IMR-90 (cell line): ENCODE measurements at regions not wholly inside any gene's neighbourhood (a gene's known extent, or its start where the extent isn't known, plus 50 kb on each side); places are given as distances from the start of the nearest gene placed in this dataset.

Source experiments
- ATAC-seq: fragments of 200-7000 bp; cut with Tn5 transposase; 2 replicates; pipeline ENCODE4 v1.9.1; 2020; ENCODE audit warnings: low read depth, mild to moderate bottlenecking, moderate library complexity
- BruUV-seq: library from RNA; stranded (reverse); fragments of 400-500 nt; replicated peaks from 2 replicates; lab custom pipeline; 2021; lab: Mats Ljungman, UMichigan
- CTCF ChIA-PET: fragments of 300-600 bp; formaldehyde crosslinking; extraction: SDS; loops from one replicate; lab custom pipeline; 2021; ENCODE audit warnings: antibody characterized with exemption; lab: Yijun Ruan, JAX
- POLR2A ChIA-PET: fragments of 300-600 bp; sonication (Branson Sonifier 250); formaldehyde crosslinking; loops from one replicate; lab custom pipeline; 2022; ENCODE audit warnings: antibody characterized with exemption; ENCODE audit not compliant: unreplicated experiment; lab: Charles Lee
- DNase-seq: peaks from one replicate; pipeline ENCODE4 v3.0.0; 2013
- H2AFZ ChIP-seq: replicated peaks from 2 replicates; pipeline ENCODE3; 2013; ENCODE audit warnings: low read length, mild to moderate bottlenecking; ENCODE audit not compliant: poor library complexity
- H2AK5ac ChIP-seq: 2 replicates; pipeline ENCODE4 v1.6.1; 2013; ENCODE audit warnings: low read depth, low read length, inconsistent platforms
- H2AK9ac ChIP-seq: replicated peaks from 2 replicates; pipeline ENCODE3; 2013; ENCODE audit warnings: mild to moderate bottlenecking, low read depth, low read length, moderate library complexity; ENCODE audit not compliant: poor library complexity
- H2BK120ac ChIP-seq: 2 replicates; pipeline ENCODE4 v1.6.1; 2013; ENCODE audit warnings: low read depth, low read length, inconsistent platforms
- H2BK15ac ChIP-seq: 3 replicates; pipeline ENCODE4 v1.6.1; 2013; ENCODE audit warnings: low read depth, low read length, inconsistent platforms
- H2BK20ac ChIP-seq: 2 replicates; pipeline ENCODE4 v1.6.1; 2013; ENCODE audit warnings: low read depth, mild to moderate bottlenecking, inconsistent platforms, low read length, moderate library complexity
- H2BK5ac ChIP-seq: 2 replicates; pipeline ENCODE4 v1.6.1; 2013; ENCODE audit warnings: mild to moderate bottlenecking, low read depth, low read length, inconsistent platforms; ENCODE audit not compliant: poor library complexity, severe bottlenecking
- H3K14ac ChIP-seq: replicated peaks from 2 replicates; pipeline ENCODE4 v1.6.1; 2013; ENCODE audit warnings: low read depth, low read length, inconsistent platforms
- H3K18ac ChIP-seq: 2 replicates; pipeline ENCODE4 v1.6.1; 2013; ENCODE audit warnings: low read depth, low read length, control low read depth
- H3K23ac ChIP-seq: 2 replicates; pipeline ENCODE4 v1.6.1; 2013; ENCODE audit warnings: low read depth, low read length, inconsistent platforms
- H3K27ac ChIP-seq: 2 replicates; pipeline ENCODE4 v1.5.1; 2013; ENCODE audit warnings: mild to moderate bottlenecking, control low read depth, low read length; ENCODE audit not compliant: insufficient read depth
- H3K27me3 ChIP-seq: 2 replicates; pipeline ENCODE4 v1.6.1; 2013; ENCODE audit warnings: low read length; ENCODE audit not compliant: control insufficient read depth, insufficient read depth
- H3K36me3 ChIP-seq: 2 replicates; pipeline ENCODE4 v1.6.1; 2013; ENCODE audit warnings: low read length, mixed read lengths; ENCODE audit not compliant: control insufficient read depth, insufficient read depth
- H3K4ac ChIP-seq: 2 replicates; pipeline ENCODE4 v1.6.1; 2013; ENCODE audit warnings: low read depth, low read length, inconsistent platforms
- H3K4me1 ChIP-seq: 2 replicates; pipeline ENCODE4 v1.6.1; 2013; ENCODE audit warnings: low read length, mixed read lengths; ENCODE audit not compliant: control insufficient read depth, insufficient read depth
- H3K4me2 ChIP-seq: 2 replicates; pipeline ENCODE4 v1.6.1; 2013; ENCODE audit warnings: low read depth, mild to moderate bottlenecking, control low read depth, low read length, moderate library complexity
- H3K4me3 ChIP-seq: 2 replicates; pipeline ENCODE4 v1.5.1; 2013; ENCODE audit warnings: low read depth, mild to moderate bottlenecking, control low read depth, low read length, moderate library complexity; ENCODE audit not compliant: insufficient read depth
- H3K56ac ChIP-seq: 2 replicates; pipeline ENCODE4 v1.6.1; 2013; ENCODE audit warnings: low read length, inconsistent platforms; ENCODE audit not compliant: insufficient read depth; ENCODE audit errors: extremely low read depth
- H3K79me1 ChIP-seq, 2 experiments: 2 replicates each; pipeline ENCODE4 v1.6.1; 2013; ENCODE audit warnings: low read length in 2 of 2, inconsistent platforms in 1 of 2, low read depth in 1 of 2
- H3K9ac ChIP-seq: 2 replicates; pipeline ENCODE4 v1.6.1; 2013; ENCODE audit warnings: low read depth, low read length, control low read depth
- H3K9me1 ChIP-seq: 2 replicates; pipeline ENCODE4 v1.6.1; 2013; ENCODE audit warnings: low read length, inconsistent platforms; ENCODE audit not compliant: insufficient read depth
- H3K9me3 ChIP-seq: 2 replicates; pipeline ENCODE4 v1.6.1; 2013; ENCODE audit warnings: low read length; ENCODE audit not compliant: control insufficient read depth, insufficient read depth
- H4K20me1 ChIP-seq: 2 replicates; pipeline ENCODE4 v1.6.1; 2013; ENCODE audit warnings: low read length, inconsistent platforms; ENCODE audit not compliant: insufficient read depth
- H4K5ac ChIP-seq: 2 replicates; pipeline ENCODE4 v1.6.1; 2013; ENCODE audit warnings: mild to moderate bottlenecking, low read depth, low read length, control low read depth
- H4K8ac ChIP-seq, 2 experiments: 2 replicates each; pipeline ENCODE4 v1.6.1; 2013; ENCODE audit warnings: low read depth in 2 of 2, low read length in 2 of 2, control low read depth in 1 of 2, inconsistent platforms in 1 of 2
- H4K91ac ChIP-seq: 2 replicates; pipeline ENCODE4 v1.6.1; 2013; ENCODE audit warnings: low read depth, low read length, inconsistent platforms; ENCODE audit not compliant: insufficient read depth
- BHLHE40 ChIP-seq: fragments of 150-350 bp; IDR thresholded peaks from 2 replicates; pipeline ENCODE4 v1.6.1; 2016; ENCODE audit warnings: mild to moderate bottlenecking, low read depth, low read length
- CEBPB ChIP-seq: IDR thresholded peaks from 2 replicates; pipeline ENCODE4 v1.6.1; 2012; ENCODE audit warnings: low read depth, low read length, improper control_type of control experiment
- CTCF ChIP-seq: conservative IDR thresholded peaks from 2 replicates; pipeline ENCODE4 v1.5.1; 2012; ENCODE audit warnings: mild to moderate bottlenecking, low read depth, low read length, improper control_type of control experiment
- ELK1 ChIP-seq: fragments of 150-350 bp; IDR thresholded peaks from 2 replicates; pipeline ENCODE4 v1.6.1; 2016; ENCODE audit warnings: low read depth, mild to moderate bottlenecking, low read length, moderate library complexity, borderline replicate concordance
- FOS ChIP-seq: fragments of 150-350 bp; IDR thresholded peaks from 2 replicates; pipeline ENCODE4 v1.6.1; 2016; ENCODE audit warnings: low read depth, low read length
- MAFK ChIP-seq: IDR thresholded peaks from 2 replicates; pipeline ENCODE4 v1.6.1; 2012; ENCODE audit warnings: low read depth, low read length, improper control_type of control experiment
- MAZ ChIP-seq: IDR thresholded peaks from 2 replicates; pipeline ENCODE4 v1.6.1; 2012; ENCODE audit warnings: low read depth, mild to moderate bottlenecking, low read length, improper control_type of control experiment, moderate library complexity, borderline replicate concordance
- NFE2L2 ChIP-seq: fragments of 150-350 bp; IDR thresholded peaks from 2 replicates; pipeline ENCODE4 v1.6.1; 2016; ENCODE audit warnings: low read depth, mild to moderate bottlenecking, low read length
- POLR2A ChIP-seq: IDR thresholded peaks from 2 replicates; pipeline ENCODE4 v1.6.1; 2012; ENCODE audit warnings: mild to moderate bottlenecking, low read depth, low read length
- RAD21 ChIP-seq: IDR thresholded peaks from 2 replicates; pipeline ENCODE4 v1.6.1; 2012; ENCODE audit warnings: low read length, improper control_type of control experiment
- RFX5 ChIP-seq: IDR thresholded peaks from 2 replicates; pipeline ENCODE4 v1.8.0; 2012; ENCODE audit warnings: low read depth, mild to moderate bottlenecking, low read length, moderate library complexity
- SMC3 ChIP-seq: fragments of 150-350 bp; IDR thresholded peaks from 2 replicates; pipeline ENCODE4 v1.6.1; 2016; ENCODE audit warnings: low read depth, mild to moderate bottlenecking, antibody characterized with exemption, low read length, moderate library complexity
- USF2 ChIP-seq: fragments of 150-350 bp; IDR thresholded peaks from 2 replicates; pipeline ENCODE4 v1.6.1; 2017; ENCODE audit warnings: mild to moderate bottlenecking, antibody characterized with exemption, low read length, low read depth
- WGBS, 2 experiments: methylation state at CpG; one replicate each; pipeline versions ENCODE4 v1.1.5 to v1.1.7; 2013; ENCODE audit warnings: missing lambda C conversion rate in 2 of 2; ENCODE audit not compliant: insufficient read length in 1 of 2; ENCODE audit errors: extremely low coverage in 2 of 2; 5-methylcytosine and 5-hydroxymethylcytosine counted together
- dilution Hi-C: fragments of 300-500 bp; cut with HindIII; formaldehyde crosslinking; loops from one replicate; pipeline ENCODE4 v1.14.3; 2018; ENCODE audit warnings: low sequenced_read_pairs; ENCODE audit not compliant: unreplicated experiment
- in situ Hi-C: fragments of 300-500 bp; cut with MboI; formaldehyde crosslinking; loops from 3 replicates; pipeline ENCODE4 v1.14.3; 2019; ENCODE audit warnings: low sequenced_read_pairs, inconsistent platforms, mixed read lengths
- intact Hi-C: fragments of 100-400 bp; cut with micrococcal nuclease; formaldehyde crosslinking; loops from 2 replicates; pipeline ENCODE4 v1.10.0; 2022

- Histone ChIP-seq H3K4ac (no peak overlapping the region), H2BK15ac (no peak overlapping the region), H3K9ac (no peak overlapping the region), H3K56ac (no peak overlapping the region), H2BK120ac (no peak overlapping the region), H3K27ac (no peak overlapping the region), H3K18ac (no peak overlapping the region), H3K9me1 (no peaks in the 10 kb centered on the region), H3K4me2 (no peak overlapping the region), H2AFZ (no peak overlapping the region), H3K27me3 (peaks cover 46% of the 10 kb centered on the region), H2AK5ac (no peak overlapping the region), H2BK5ac (no peak overlapping the region), H3K4me3 (no peak overlapping the region), H4K20me1 (no peaks in the 10 kb centered on the region), H2AK9ac (no peak overlapping the region), H3K23ac (no peak overlapping the region), H4K8ac (no peak overlapping the region), H2BK20ac (no peak overlapping the region), H3K14ac (no peak overlapping the region), H4K91ac (no peak overlapping the region), H4K5ac (no peak overlapping the region), H3K79me1 (no peaks in the 10 kb centered on the region), H3K4me1 (peaks cover 2% of the 10 kb centered on the region; the same call in 1 of the 2 replicates), H3K36me3 (no peaks in the 10 kb centered on the region), H3K9me3 (no peaks in the 10 kb centered on the region)
- ATAC-seq (no peak), DNase-seq (no peak)
- no peak for TF ChIP-seq CEBPB
- TF ChIP-seq RFX5: no peak
- no peak for TF ChIP-seq RAD21
- no peak for TF ChIP-seq ELK1
- TF ChIP-seq NFE2L2: no peak
- TF ChIP-seq BHLHE40: no peak
- no peak for TF ChIP-seq USF2
- TF ChIP-seq CTCF: no peak
- no peak for TF ChIP-seq MAZ
- TF ChIP-seq POLR2A: no peak
- TF ChIP-seq FOS: no peak
- TF ChIP-seq SMC3: no peak
- no peak for TF ChIP-seq MAFK
- dilution Hi-C loops: no loop called here
- POLR2A ChIA-PET: no interaction called here
- in situ Hi-C loops: no loop called here
- 50% methylated on average over 1 of the region's 8 CpGs; no CpG with 5 or more reads in 1 of the 2 experiments for WGBS, 2 experiments
- CTCF ChIA-PET: no interaction called here
- intact Hi-C loops: no loop called here
- no TSS peak for BruUV-seq
Measured at GRCh38 chr9:38118862-38119438, 49.9 kb upstream of the SHB start.
